H9 (cell line): ENCODE measurements at regions not wholly inside any gene's neighbourhood (a gene's known extent, or its start where the extent isn't known, plus 50 kb on each side); places are given as distances from the start of the nearest gene placed in this dataset.

ENCODE experiments used
- DNase-seq: peaks from one replicate; pipeline ENCODE4 v3.0.0-alpha.2; 2017
- H2AFZ ChIP-seq: one replicate; pipeline ENCODE4 v1.6.1; 2013; ENCODE audit warnings: mild to moderate bottlenecking, low read length, control low read depth, moderate library complexity
- H2AK5ac ChIP-seq: 2 replicates; pipeline ENCODE4 v1.6.1; 2013; ENCODE audit warnings: low read length, control low read depth, mixed read lengths; ENCODE audit not compliant: insufficient read length
- H2BK120ac ChIP-seq: one replicate; pipeline ENCODE4 v1.6.1; 2013; ENCODE audit warnings: low read depth, mild to moderate bottlenecking, low read length, control low read depth, inconsistent platforms; ENCODE audit not compliant: poor library complexity, severe bottlenecking
- H2BK12ac ChIP-seq: 2 replicates; pipeline ENCODE4 v1.6.1; 2013; ENCODE audit warnings: low read length, control low read depth, mixed read lengths, low read depth; ENCODE audit not compliant: insufficient read length
- H2BK15ac ChIP-seq: 2 replicates; pipeline ENCODE4 v1.6.1; 2013; ENCODE audit warnings: low read depth, low read length, control low read depth
- H2BK20ac ChIP-seq: one replicate; pipeline ENCODE4 v1.6.1; 2013; ENCODE audit warnings: low read depth, mild to moderate bottlenecking, low read length, control low read depth, inconsistent platforms; ENCODE audit not compliant: poor library complexity, severe bottlenecking
- H2BK5ac ChIP-seq: 2 replicates; pipeline ENCODE4 v1.6.1; 2013; ENCODE audit warnings: low read length, control low read depth, mixed read lengths; ENCODE audit not compliant: insufficient read length
- H3K14ac ChIP-seq: 2 replicates; pipeline ENCODE4 v1.6.1; 2013; ENCODE audit warnings: low read length, control low read depth; ENCODE audit not compliant: insufficient read depth
- H3K18ac ChIP-seq: 2 replicates; pipeline ENCODE4 v1.6.1; 2013; ENCODE audit warnings: low read depth, mild to moderate bottlenecking, mixed read lengths, low read length, control low read depth; ENCODE audit not compliant: insufficient read length
- H3K23ac ChIP-seq: 2 replicates; pipeline ENCODE4 v1.6.1; 2013; ENCODE audit warnings: low read length, control low read depth, mixed read lengths, low read depth; ENCODE audit not compliant: insufficient read length
- H3K23me2 ChIP-seq: 2 replicates; pipeline ENCODE4 v1.6.1; 2013; ENCODE audit warnings: low read depth, mild to moderate bottlenecking, mixed read lengths, low read length, control low read depth; ENCODE audit not compliant: insufficient read length, poor library complexity, severe bottlenecking
- H3K27ac ChIP-seq: 2 replicates; pipeline ENCODE4 v1.5.1; 2013; ENCODE audit warnings: low read length, control low read depth, mixed read lengths, low read depth; ENCODE audit not compliant: insufficient read length
- H3K27me3 ChIP-seq: 2 replicates; pipeline ENCODE4 v1.6.1; 2013; ENCODE audit warnings: low read length, control low read depth, inconsistent platforms; ENCODE audit not compliant: insufficient read depth
- H3K4ac ChIP-seq: 2 replicates; pipeline ENCODE4 v1.6.1; 2013; ENCODE audit warnings: low read depth, mild to moderate bottlenecking, control low read depth, inconsistent platforms, low read length, moderate library complexity
- H3K4me1 ChIP-seq: 2 replicates; pipeline ENCODE4 v1.6.1; 2013; ENCODE audit warnings: low read length, control low read depth, inconsistent platforms; ENCODE audit not compliant: insufficient read depth
- H3K4me2 ChIP-seq: 2 replicates; pipeline ENCODE4 v1.6.1; 2013; ENCODE audit warnings: low read length, control low read depth, mixed read lengths; ENCODE audit not compliant: insufficient read length, insufficient read depth
- H3K56ac ChIP-seq: 2 replicates; pipeline ENCODE4 v1.6.1; 2013; ENCODE audit warnings: low read depth, mild to moderate bottlenecking, mixed read lengths, low read length, control low read depth; ENCODE audit not compliant: insufficient read length
- H3K79me1 ChIP-seq: 2 replicates; pipeline ENCODE4 v1.6.1; 2013; ENCODE audit warnings: low read depth, mild to moderate bottlenecking, moderate library complexity, low read length, control low read depth, inconsistent platforms; ENCODE audit not compliant: insufficient read depth, poor library complexity, severe bottlenecking
- H3K79me2 ChIP-seq: 2 replicates; pipeline ENCODE4 v1.6.1; 2013; ENCODE audit warnings: low read length, control low read depth, inconsistent platforms; ENCODE audit not compliant: insufficient read depth
- H3K9ac ChIP-seq: 2 replicates; pipeline ENCODE4 v1.6.1; 2013; ENCODE audit warnings: low read length, control low read depth, mixed read lengths; ENCODE audit not compliant: insufficient read length; ENCODE audit errors: extremely low read depth
- H3K9me3 ChIP-seq: one replicate; pipeline ENCODE4 v1.6.1; 2013; ENCODE audit warnings: low read depth, low read length, inconsistent platforms; ENCODE audit not compliant: control insufficient read depth
- H3T11ph ChIP-seq: one replicate; pipeline ENCODE4 v1.6.1; 2013; ENCODE audit warnings: mild to moderate bottlenecking, low read length, control low read depth, inconsistent platforms
- H4K20me1 ChIP-seq: one replicate; pipeline ENCODE4 v1.6.1; 2013; ENCODE audit not compliant: control insufficient read depth, insufficient read length, insufficient read depth
- H4K5ac ChIP-seq: 2 replicates; pipeline ENCODE4 v1.6.1; 2013; ENCODE audit warnings: low read depth, mild to moderate bottlenecking, mixed read lengths, low read length, control low read depth; ENCODE audit not compliant: insufficient read length
- H4K8ac ChIP-seq: replicated peaks from 2 replicates; pipeline ENCODE4 v1.6.1; 2013; ENCODE audit warnings: low read length, control low read depth, mixed read lengths, low read depth; ENCODE audit not compliant: insufficient read length
- H4K91ac ChIP-seq: 2 replicates; pipeline ENCODE4 v1.6.1; 2013; ENCODE audit warnings: low read depth, mild to moderate bottlenecking, moderate library complexity, mixed read lengths, low read length, control low read depth; ENCODE audit not compliant: insufficient read length
- H3K27ac Mint-ChIP-seq, 3 experiments: 2 replicates in 2 of 3; 3 replicates in 1 of 3; pipeline ENCODE4 v1.8.0; 2020 to 2021; ENCODE audit warnings: mixed read lengths in 3 of 3, mild to moderate bottlenecking in 1 of 3, moderate library complexity in 1 of 3
- H3K27me3 Mint-ChIP-seq: 2 replicates; pipeline ENCODE4 v1.8.0; 2021; ENCODE audit warnings: low read depth, mild to moderate bottlenecking, moderate library complexity, mixed read lengths
- H3K36me3 Mint-ChIP-seq, 3 experiments: 2 replicates in 2 of 3; 3 replicates in 1 of 3; pipeline ENCODE4 v1.8.0; 2020 to 2021; ENCODE audit warnings: low read depth in 3 of 3, mixed read lengths in 3 of 3; ENCODE audit not compliant: insufficient read depth in 1 of 3
- H3K4me1 Mint-ChIP-seq, 2 experiments: 2 replicates each; pipeline ENCODE4 v1.8.0; 2020; ENCODE audit warnings: mixed read lengths in 2 of 2
- H3K4me3 Mint-ChIP-seq, 2 experiments: 2 replicates in 1 of 2; 3 replicates in 1 of 2; pipeline ENCODE4 v1.8.0; 2020 to 2021; ENCODE audit warnings: mild to moderate bottlenecking in 2 of 2, mixed read lengths in 2 of 2, moderate library complexity in 1 of 2
- H3K9me3 Mint-ChIP-seq, 2 experiments: 2 replicates in 1 of 2; 3 replicates in 1 of 2; pipeline ENCODE4 v1.8.0; 2020; ENCODE audit warnings: mild to moderate bottlenecking in 2 of 2, mixed read lengths in 2 of 2, moderate library complexity in 1 of 2
- CTCF ChIP-seq: fragments of 200-600 bp; sonication (generic); conservative IDR thresholded peaks from 3 replicates; pipeline ENCODE4 v1.8.0; 2021; ENCODE audit warnings: antibody characterized with exemption, mild to moderate bottlenecking
- WGBS: extraction: QIAGEN DNeasy Blood & Tissue Kit; methylation state at CpG from one replicate; pipeline ENCODE4 v1.1.7; 2013; ENCODE audit warnings: missing lambda C conversion rate, low lambda C conversion rate, mixed read lengths; ENCODE audit not compliant: insufficient read length; ENCODE audit errors: extremely low coverage; 5-methylcytosine and 5-hydroxymethylcytosine counted together

- H3K23me2 ChIP-seq = no peaks in the 10 kb centered on the region
- no peaks in the 10 kb centered on the region for H3K27me3 ChIP-seq
- Mint-ChIP-seq H3K27ac (no peak overlapping the region; a peak in 2 of 7 replicates), H3K4me3 (no peak overlapping the region), H3K9me3 (no peaks in the 10 kb centered on the region), H3K4me1 (peaks cover 19 to 21% of the 10 kb centered on the region in 2 experiments), H3K36me3 (no peaks in the 10 kb centered on the region), H3K27me3 (no peaks in the 10 kb centered on the region)
- no peak for TF ChIP-seq CTCF
- H3K14ac ChIP-seq = no peak overlapping the region
- no peak overlapping the region for H2BK12ac ChIP-seq
- H3K27ac ChIP-seq = no peak overlapping the region
- H3K18ac ChIP-seq = no peak overlapping the region
- no peaks in the 10 kb centered on the region for H3K79me2 ChIP-seq
- H2BK15ac ChIP-seq = no peak overlapping the region
- no CpG with 5 or more reads among the region's 1 CpG for WGBS
- no peak overlapping the region for H2BK20ac ChIP-seq
- no peak overlapping the region for H3K4ac ChIP-seq
- no peaks in the 10 kb centered on the region for H3K9me3 ChIP-seq
- no peak overlapping the region for H2AFZ ChIP-seq
- H3K4me1 ChIP-seq = no peaks in the 10 kb centered on the region; the same call in 1 of the 2 replicates
- no peaks in the 10 kb centered on the region for H4K20me1 ChIP-seq
- no peak overlapping the region for H3K56ac ChIP-seq
- no peak overlapping the region for H2BK120ac ChIP-seq
- no peak overlapping the region for H2AK5ac ChIP-seq
- H3K9ac ChIP-seq = no peak overlapping the region
- H3K79me1 ChIP-seq = no peaks in the 10 kb centered on the region
- H4K91ac ChIP-seq = no peak overlapping the region
- H3K23ac ChIP-seq = no peak overlapping the region
- no peak overlapping the region for H3K4me2 ChIP-seq
- DNase-seq = no peak
- H4K8ac ChIP-seq = no peak overlapping the region
- H2BK5ac ChIP-seq = no peak overlapping the region
- no peak overlapping the region for H3T11ph ChIP-seq
- H4K5ac ChIP-seq = no peak overlapping the region
Observed at GRCh38 chr5:68643064-68643463, 427.5 kb downstream of the PIK3R1 start.
